K562 (cell line): ENCODE measurements at regions not wholly inside any gene's neighbourhood (a gene's known extent, or its start where the extent isn't known, plus 50 kb on each side); places are given as distances from the start of the nearest gene placed in this dataset.

Source experiments
- ATAC-seq: fragments of 200-7000 bp; cut with Tn5 transposase; 3 replicates; pipeline ENCODE4 v1.9.1; 2020; ENCODE audit warnings: moderate library complexity
- BruUV-seq: library from RNA; stranded (reverse); fragments of 400-500 nt; replicated peaks from 2 replicates; lab custom pipeline; 2021; lab: Mats Ljungman, UMichigan
- CTCF ChIA-PET: fragments of 300-600 bp; formaldehyde crosslinking; extraction: SDS; loops from one replicate; lab custom pipeline; 2021; ENCODE audit warnings: low intra/inter-chr PET ratio; lab: Yijun Ruan, JAX
- POLR2A ChIA-PET: fragments of 300-600, 350-650 bp; sonication (Branson Sonifier 250); formaldehyde crosslinking; extraction: SDS; loops from one replicate; lab custom pipeline; 2021; ENCODE audit warnings: antibody characterized with exemption, inconsistent platforms; lab: Yijun Ruan, JAX
- DNase-seq, 4 experiments: peaks; one replicate each; pipeline versions ENCODE4 v3.0.0 to v3.0.0-alpha.2; 2011 to 2018; ENCODE audit warnings: low spot score in 3 of 4, mixed read lengths in 3 of 4; ENCODE audit errors: extremely low read depth in 1 of 4
- FAIRE-seq: peaks from 2 replicates; lab custom pipeline; 2011; peaks lifted over from hg19 to GRCh38; lab: Jason Lieb, UNC
- H2AFZ ChIP-seq: 2 replicates; pipeline ENCODE4 v1.6.0; 2011; ENCODE audit warnings: low read depth, low read length, control low read depth, inconsistent platforms
- H3K27ac ChIP-seq: fragments of 200-600 bp; 3 replicates; pipeline ENCODE4 v1.8.0; 2011; ENCODE audit warnings: low read depth, mild to moderate bottlenecking, control low read depth, inconsistent platforms, low read length, moderate library complexity, mixed read lengths; ENCODE audit errors: extremely low read depth
- H3K27me3 ChIP-seq, 2 experiments: fragments of 300-600 bp in 1 of 2; 2 replicates in 1 of 2; 3 replicates in 1 of 2; pipeline versions ENCODE4 v1.6.0 to v1.8.0; 2011; ENCODE audit warnings: inconsistent platforms in 2 of 2, low read length in 2 of 2, mild to moderate bottlenecking in 1 of 2, mixed read lengths in 1 of 2, moderate library complexity in 1 of 2; ENCODE audit not compliant: control insufficient read depth in 2 of 2, insufficient read depth in 2 of 2
- H3K36me3 ChIP-seq: fragments of 300-600 bp; 3 replicates; pipeline ENCODE4 v1.8.0; 2011; ENCODE audit warnings: mild to moderate bottlenecking, low read length, inconsistent platforms; ENCODE audit not compliant: control insufficient read depth, insufficient read depth
- H3K4me1 ChIP-seq, 2 experiments: fragments of 200-600 bp in 1 of 2; replicated peaks in 1 of 2; 2 replicates in 1 of 2; 3 replicates in 1 of 2; pipeline versions ENCODE4 v1.5.1 to v1.8.0; 2011; ENCODE audit warnings: inconsistent platforms in 2 of 2, low read length in 2 of 2, mild to moderate bottlenecking in 1 of 2, mixed read lengths in 1 of 2, moderate library complexity in 1 of 2; ENCODE audit not compliant: control insufficient read depth in 2 of 2, insufficient read depth in 2 of 2
- H3K4me2 ChIP-seq: 2 replicates; pipeline ENCODE4 v1.6.1; 2011; ENCODE audit warnings: low read length, control low read depth, inconsistent platforms, mixed read lengths; ENCODE audit not compliant: insufficient read depth
- H3K4me3 ChIP-seq: fragments of 200-600 bp; sonication (generic), shearing (Covaris generic); 2 replicates; pipeline ENCODE4 v1.5.1; 2016; ENCODE audit warnings: control low read depth, inconsistent platforms
- H3K79me2 ChIP-seq: fragments of 200-600 bp; 3 replicates; pipeline ENCODE4 v1.8.0; 2011; ENCODE audit warnings: low read length, inconsistent platforms; ENCODE audit not compliant: control insufficient read depth, insufficient read depth
- H3K9ac ChIP-seq, 2 experiments: 2 replicates each; pipeline versions ENCODE4 v1.6.0 to v1.6.1; 2011; ENCODE audit warnings: low read depth in 2 of 2, low read length in 2 of 2, control low read depth in 1 of 2, inconsistent platforms in 1 of 2, mild to moderate bottlenecking in 1 of 2, mixed read lengths in 1 of 2; ENCODE audit not compliant: insufficient read depth in 1 of 2
- H3K9me1 ChIP-seq: one replicate; pipeline ENCODE4 v1.6.0; 2011; ENCODE audit warnings: inconsistent platforms, mild to moderate bottlenecking, low read length, moderate library complexity; ENCODE audit not compliant: control insufficient read depth, insufficient read depth
- H3K9me3 ChIP-seq: replicated peaks from 2 replicates; pipeline ENCODE4 v1.5.1; 2011; ENCODE audit warnings: low read depth, low read length, inconsistent platforms; ENCODE audit not compliant: control insufficient read depth, insufficient read depth
- H4K20me1 ChIP-seq: replicated peaks from 2 replicates; pipeline ENCODE4 v1.6.1; 2011; ENCODE audit warnings: low read length, inconsistent platforms, mixed read lengths; ENCODE audit not compliant: control insufficient read depth, insufficient read depth
- ASH1L ChIP-seq: fragments of 450-650 bp; IDR thresholded peaks from 2 replicates; pipeline ENCODE4 v1.6.1; 2018; ENCODE audit warnings: borderline replicate concordance, mild to moderate bottlenecking, low read depth; ENCODE audit not compliant: partially characterized antibody
- BHLHE40 ChIP-seq: IDR thresholded peaks from 2 replicates; pipeline ENCODE4 v1.6.1; 2011; ENCODE audit warnings: low read length, improper control_type of control experiment
- BRD4 ChIP-seq: fragments of 200-600 bp; sonication (generic); IDR thresholded peaks from 2 replicates; pipeline ENCODE4 v1.6.1; 2017; ENCODE audit warnings: inconsistent platforms
- CCNT2 ChIP-seq: IDR thresholded peaks from 2 replicates; pipeline ENCODE4 v1.6.1; 2011; ENCODE audit warnings: borderline replicate concordance, low read depth, mild to moderate bottlenecking, moderate library complexity, mixed read lengths, low read length; ENCODE audit not compliant: insufficient read length; ENCODE audit errors: extremely low read depth
- FOXP1 ChIP-seq: sonication (generic); formaldehyde crosslinking; IDR thresholded peaks from 2 replicates; pipeline ENCODE4 v1.8.0; 2022; ENCODE audit warnings: mild to moderate bottlenecking, missing genetic modification reagents
- HIVEP1 ChIP-seq: fragments of 250-450 bp; sonication (Bioruptor Pico); IDR thresholded peaks from 2 replicates; pipeline ENCODE4 v1.4.0; 2020; ENCODE audit warnings: mild to moderate bottlenecking
- JUND ChIP-seq, 2 experiments: IDR thresholded peaks; 2 replicates in 1 of 2; 3 replicates in 1 of 2; pipeline ENCODE4 v1.6.1; 2011; ENCODE audit warnings: borderline replicate concordance in 2 of 2, low read depth in 2 of 2, low read length in 2 of 2, improper control_type of control experiment in 1 of 2, missing biosample characterization in 1 of 2, missing genetic modification characterization in 1 of 2, missing genetic modification reagents in 1 of 2
- KAT8 ChIP-seq: fragments of 450-650 bp; IDR thresholded peaks from 2 replicates; pipeline ENCODE4 v1.6.1; 2016; ENCODE audit warnings: low read depth, mild to moderate bottlenecking
- L3MBTL2 ChIP-seq: fragments of 450-650 bp; IDR thresholded peaks from 2 replicates; pipeline ENCODE4 v1.6.1; 2016; ENCODE audit warnings: mild to moderate bottlenecking, moderate library complexity
- MAFF ChIP-seq: IDR thresholded peaks from 2 replicates; pipeline ENCODE4 v1.6.1; 2012; ENCODE audit warnings: low read length, improper control_type of control experiment
- MBD1 ChIP-seq: fragments of 250-450 bp; sonication (Bioruptor Pico); IDR thresholded peaks from 2 replicates; pipeline ENCODE4 v1.8.0; 2022; ENCODE audit warnings: inconsistent platforms
- MXI1 ChIP-seq: IDR thresholded peaks from 2 replicates; pipeline ENCODE4 v1.6.1; 2011; ENCODE audit warnings: low read depth, mild to moderate bottlenecking, improper control_type of control experiment, low read length
- RCOR1 ChIP-seq, 2 experiments: IDR thresholded peaks; 2 replicates each; pipeline ENCODE4 v1.6.1; 2012; ENCODE audit warnings: low read depth in 2 of 2, low read length in 2 of 2, borderline replicate concordance in 1 of 2, improper control_type of control experiment in 1 of 2
- SOX6 ChIP-seq: fragments of 450-650 bp; IDR thresholded peaks from 2 replicates; pipeline ENCODE4 v1.6.1; 2014; ENCODE audit warnings: mild to moderate bottlenecking
- ZBTB17 ChIP-seq: fragments of 450-650 bp; formaldehyde crosslinking; IDR thresholded peaks from 2 replicates; pipeline ENCODE4 v1.4.0; 2020; ENCODE audit warnings: mild to moderate bottlenecking
- ZHX1 ChIP-seq: fragments of 150-350 bp; conservative IDR thresholded peaks from 2 replicates; pipeline ENCODE4 v1.6.1; 2014; ENCODE audit warnings: low read length
- ZNF449 ChIP-seq: fragments of 250-450 bp; sonication (Bioruptor Pico); IDR thresholded peaks from 2 replicates; pipeline ENCODE4 v1.8.0; 2022; ENCODE audit warnings: moderate library complexity, mild to moderate bottlenecking, inconsistent platforms
- ZNF77 ChIP-seq: fragments of 250-450 bp; sonication (Bioruptor Pico); IDR thresholded peaks from 2 replicates; pipeline ENCODE4 v1.5.0; 2020
- WGBS: fragments of 100-300 bp; shearing (Covaris generic); methylation state at CpG from one replicate; pipeline ENCODE4 v1.1.6; 2016; ENCODE audit warnings: low coverage, mixed read lengths; ENCODE audit not compliant: insufficient coverage; ENCODE audit errors: missing lambda C conversion rate; 5-methylcytosine and 5-hydroxymethylcytosine counted together
- in situ Hi-C: fragments of 300-500 bp; cut with MboI; formaldehyde crosslinking; loops from 4 replicates; pipeline ENCODE4 v1.15.0; 2018; ENCODE audit warnings: inconsistent platforms, mixed read lengths
- intact Hi-C: fragments of 100-400 bp; cut with micrococcal nuclease; formaldehyde crosslinking; loops from 2 replicates; pipeline ENCODE4 v1.14.2; 2022

- no peak overlapping the region for H3K4me2 ChIP-seq
- H3K27me3 ChIP-seq, result no peaks in the 10 kb centered on the region
- no peaks in the 10 kb centered on the region for H3K36me3 ChIP-seq
- no peak overlapping the region for H2AFZ ChIP-seq
- intact Hi-C loops, result no loop called here
- FAIRE-seq (no peak), ATAC-seq (no peak), DNase-seq (no peak)
- no peaks in the 10 kb centered on the region for H3K9me1 ChIP-seq
- ChIA-PET CTCF (no interaction called here), POLR2A (no interaction called here)
- WGBS, result 0% methylated on average over 1 of the region's 1 CpG
- no peak overlapping the region for H3K9ac ChIP-seq
- BruUV-seq, result no TSS peak
- no peaks in the 10 kb centered on the region for H3K79me2 ChIP-seq
- no peaks in the 10 kb centered on the region for H3K9me3 ChIP-seq
- TF ChIP-seq FOXP1 (CRISPR knock-in tag) (no peak), ZNF77 (CRISPR knock-in tag) (no peak), MAFF (no peak), KAT8 (no peak), L3MBTL2 (no peak), ZHX1 (no peak), JUND (IDR thresholded peaks at IDR 0.05; ENCODE audit: borderline replicate concordance, low read depth, low read length) (no peak), JUND (tag; IDR thresholded peaks at IDR 0.05; ENCODE audit: borderline replicate concordance, low read depth, low read length) (no peak), MBD1 (CRISPR knock-in tag) (no peak), ZBTB17 (CRISPR knock-in tag) (no peak), BRD4 (no peak), RCOR1 (IDR thresholded peaks at IDR 0.05; ENCODE audit: borderline replicate concordance in 1 of 2, low read depth in 2 of 2, low read length in 2 of 2) (no peak), CCNT2 (no peak), SOX6 (no peak), ASH1L (no peak), ZNF449 (CRISPR knock-in tag) (no peak), BHLHE40 (no peak), MXI1 (no peak), HIVEP1 (CRISPR knock-in tag) (no peak)
- H4K20me1 ChIP-seq, result no peaks in the 10 kb centered on the region
- no peaks in the 10 kb centered on the region for H3K4me1 ChIP-seq
- in situ Hi-C loops, result no loop called here
- no peak overlapping the region for H3K4me3 ChIP-seq
- H3K27ac ChIP-seq, result no peak overlapping the region
Measured at GRCh38 chr13:106383791-106384190, 151.7 kb downstream of the EFNB2 start.
